KOPT-K1 (cell line): ENCODE measurements at regions not wholly inside any gene's neighbourhood (a gene's known extent, or its start where the extent isn't known, plus 50 kb on each side); places are given as distances from the start of the nearest gene placed in this dataset.
"Not testable (repeated sequence)": the region's sequence is repeated elsewhere in the genome, so short reads cannot be mapped to it uniquely, and the experiment has no call there.

Experiments
- H3K27ac ChIP-seq: fragments of 200-600 bp; sonication (generic); 2 replicates; pipeline ENCODE4 v1.5.1; 2016; ENCODE audit warnings: antibody characterized with exemption, mild to moderate bottlenecking, low read depth, low read length; ENCODE audit not compliant: poor library complexity, severe bottlenecking
- H3K36me3 ChIP-seq: fragments of 200-600 bp; sonication (generic); 2 replicates; pipeline ENCODE4 v1.5.1; 2017; ENCODE audit warnings: antibody characterized with exemption, mild to moderate bottlenecking, low read length, moderate library complexity; ENCODE audit not compliant: insufficient read depth
- H3K9me3 ChIP-seq: fragments of 200-600 bp; sonication (generic); 2 replicates; pipeline ENCODE4 v1.5.1; 2017; ENCODE audit warnings: antibody characterized with exemption, low read length, mild to moderate bottlenecking; ENCODE audit not compliant: insufficient read depth, poor library complexity, severe bottlenecking

DNA sequence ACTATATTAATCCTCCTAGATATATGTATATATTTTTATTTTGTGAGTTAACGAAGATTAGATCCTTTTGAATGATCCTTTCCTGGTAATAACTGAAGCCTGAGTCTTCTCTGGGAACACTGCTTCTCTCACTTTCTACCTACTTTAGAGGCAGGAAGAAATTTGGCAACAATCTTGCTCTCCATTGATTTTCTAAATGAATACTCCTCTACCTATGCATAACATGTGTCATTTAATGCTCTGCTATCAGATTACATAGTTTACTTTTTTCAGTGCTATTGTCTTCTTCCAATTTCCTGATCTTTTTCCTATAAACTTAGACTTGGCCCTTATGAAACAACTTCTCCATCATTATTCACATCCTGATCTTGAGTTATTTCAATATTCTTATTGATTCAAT, 60.4 kb upstream of the PDHA2 start:
- H3K36me3 ChIP-seq, result no peaks in the 10 kb centered on the region
- no peaks in the 10 kb centered on the region for H3K9me3 ChIP-seq
- H3K27ac ChIP-seq, result no peak overlapping the region

- H3K9me3 ChIP-seq, result no peaks in the 10 kb centered on the region
- H3K27ac ChIP-seq, result no peak overlapping the region
- H3K36me3 ChIP-seq, result no peaks in the 10 kb centered on the region
These were observed 61.2 kb upstream of the PDHA2 start for GRCh38 chr4:95778666-95779065.

DNA sequence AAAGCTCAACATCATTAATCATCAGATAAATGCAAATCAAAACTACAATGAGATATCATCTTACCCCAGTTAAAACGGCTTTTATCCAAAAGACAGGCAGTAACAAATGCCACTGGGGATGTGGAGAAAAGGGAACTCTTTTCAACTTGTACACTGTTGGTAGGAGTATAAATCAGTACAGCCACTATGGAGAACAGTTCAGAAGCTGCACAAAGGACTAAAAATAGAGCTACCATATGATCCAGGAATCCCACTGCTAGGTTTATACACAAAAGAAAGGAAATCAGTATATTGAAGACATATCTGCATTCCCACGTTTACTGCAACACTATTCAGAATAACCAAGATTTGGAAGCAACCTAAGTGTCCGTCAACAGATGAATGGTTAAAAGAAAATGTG, 69.3 kb upstream of the PDHA2 start:
- not testable (repeated sequence) for H3K27ac ChIP-seq, H3K9me3 ChIP-seq, H3K36me3 ChIP-seq

- Histone ChIP-seq H3K36me3 (no peaks in the 10 kb centered on the region), H3K27ac (no peak overlapping the region), H3K9me3 (no peaks in the 10 kb centered on the region)
These were observed 74.9 kb upstream of the PDHA2 start for GRCh38 chr4:95764961-95765360.

DNA sequence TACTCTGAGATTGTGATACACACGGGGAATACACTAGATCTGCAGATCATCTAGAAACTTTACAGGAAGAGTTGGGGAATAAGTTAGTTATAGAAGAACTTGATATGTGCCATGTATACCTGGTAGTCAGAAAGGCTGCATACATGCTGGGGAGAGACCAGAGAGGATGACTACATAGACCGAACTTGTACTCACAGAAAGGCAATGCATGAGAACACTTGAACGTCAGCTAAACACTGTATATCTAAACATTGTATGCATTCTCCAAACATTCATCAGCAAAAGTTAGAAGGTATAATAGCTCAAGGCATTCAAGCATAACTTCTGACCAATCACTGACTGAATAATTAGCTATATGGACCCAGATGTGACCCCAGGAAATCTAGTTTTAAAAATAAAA, 78.0 kb upstream of the PDHA2 start:
- H3K36me3 ChIP-seq, result no peaks in the 10 kb centered on the region
- no peak overlapping the region for H3K27ac ChIP-seq
- no peaks in the 10 kb centered on the region for H3K9me3 ChIP-seq

GRCh38 chr4:95761426-95761825, 78.5 kb upstream of the PDHA2 start:
- Histone ChIP-seq H3K36me3 (no peaks in the 10 kb centered on the region), H3K9me3 (no peaks in the 10 kb centered on the region), H3K27ac (no peak overlapping the region)

DNA sequence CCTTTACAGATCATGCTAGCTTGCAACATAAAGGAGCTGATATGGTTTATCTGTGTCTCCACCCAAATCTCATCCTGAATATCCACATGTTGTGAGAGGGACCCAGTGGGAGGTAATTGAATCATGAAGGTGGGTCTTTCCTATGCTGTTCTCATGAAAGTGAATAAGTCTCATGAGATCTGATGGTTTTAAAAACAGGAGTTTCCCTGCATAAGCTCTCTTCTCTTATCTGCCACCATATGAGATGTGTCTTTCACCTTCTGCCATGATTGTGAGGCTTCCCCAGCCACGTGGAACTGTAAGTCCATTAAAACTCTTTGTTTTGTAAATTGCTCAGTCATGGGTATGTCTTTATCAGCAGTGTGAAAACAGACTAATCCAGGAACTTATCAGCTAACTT, 79.2 kb upstream of the PDHA2 start:
- H3K36me3 ChIP-seq, H3K9me3 ChIP-seq, H3K27ac ChIP-seq: not testable (repeated sequence)

DNA sequence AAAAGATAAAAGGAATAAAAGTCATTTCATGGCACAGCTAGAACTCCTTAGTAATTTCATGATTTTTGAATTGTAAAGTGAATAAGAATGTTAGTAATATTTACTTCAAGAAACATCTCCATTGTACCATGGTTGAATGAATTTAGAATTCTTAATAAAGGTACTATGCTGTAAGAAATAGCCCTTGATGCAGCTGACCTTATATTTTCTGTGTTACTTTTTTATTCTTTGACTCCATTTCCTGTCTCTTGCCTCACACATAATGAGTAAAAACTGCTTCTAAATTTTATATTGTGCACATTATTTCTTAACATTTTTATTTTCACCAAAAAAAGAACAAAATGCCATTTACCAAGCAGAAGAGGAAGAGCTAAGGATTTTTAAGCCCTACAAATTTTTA, 81.9 kb upstream of the PDHA2 start:
- H3K27ac ChIP-seq, result no peak overlapping the region
- no peaks in the 10 kb centered on the region for H3K36me3 ChIP-seq
- H3K9me3 ChIP-seq, result no peaks in the 10 kb centered on the region

GRCh38 chr4:95754667-95755066, 85.2 kb upstream of the PDHA2 start:
- no peak overlapping the region for H3K27ac ChIP-seq
- H3K36me3 ChIP-seq, result no peaks in the 10 kb centered on the region
- H3K9me3 ChIP-seq, result no peaks in the 10 kb centered on the region

DNA sequence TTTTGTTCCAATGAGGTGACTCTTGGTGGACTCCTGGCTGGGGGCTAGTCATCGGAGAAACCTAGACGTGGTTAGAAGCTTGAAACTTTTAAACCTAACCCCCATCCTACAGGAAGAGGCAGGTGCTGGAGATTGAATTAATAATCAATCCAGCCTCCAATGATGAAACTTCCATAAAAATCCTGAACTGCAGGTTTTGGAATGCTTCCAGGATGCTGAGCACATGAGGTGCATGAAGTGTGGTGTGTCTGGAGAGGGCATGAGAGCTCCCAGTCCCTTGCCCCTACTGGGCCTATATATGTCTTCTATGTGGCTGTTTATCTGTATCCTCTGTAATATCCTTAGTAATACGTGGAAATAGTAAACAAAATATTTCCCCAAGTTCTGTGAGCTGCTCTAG, 90.7 kb upstream of the PDHA2 start:
- Histone ChIP-seq H3K9me3 (peaks cover under 1% of the 10 kb centered on the region), H3K36me3 (no peaks in the 10 kb centered on the region), H3K27ac (no peak overlapping the region)

- Histone ChIP-seq H3K27ac (no peak overlapping the region), H3K36me3 (no peaks in the 10 kb centered on the region), H3K9me3 (peaks cover 5% of the 10 kb centered on the region)
These were observed 97.0 kb upstream of the PDHA2 start for GRCh38 chr4:95742872-95743271.

GRCh38 chr4:95742179-95742578, 97.7 kb upstream of the PDHA2 start:
- Histone ChIP-seq H3K36me3 (no peaks in the 10 kb centered on the region), H3K27ac (no peak overlapping the region), H3K9me3 (peaks cover 5% of the 10 kb centered on the region)

GRCh38 chr4:95732061-95732460, 107.8 kb upstream of the PDHA2 start:
- Histone ChIP-seq H3K27ac (no peak overlapping the region), H3K36me3 (no peaks in the 10 kb centered on the region), H3K9me3 (no peaks in the 10 kb centered on the region)

- Histone ChIP-seq H3K36me3 (no peaks in the 10 kb centered on the region), H3K27ac (no peak overlapping the region)
These were observed 110.3 kb upstream of the PDHA2 start for GRCh38 chr4:95729596-95729995.

DNA sequence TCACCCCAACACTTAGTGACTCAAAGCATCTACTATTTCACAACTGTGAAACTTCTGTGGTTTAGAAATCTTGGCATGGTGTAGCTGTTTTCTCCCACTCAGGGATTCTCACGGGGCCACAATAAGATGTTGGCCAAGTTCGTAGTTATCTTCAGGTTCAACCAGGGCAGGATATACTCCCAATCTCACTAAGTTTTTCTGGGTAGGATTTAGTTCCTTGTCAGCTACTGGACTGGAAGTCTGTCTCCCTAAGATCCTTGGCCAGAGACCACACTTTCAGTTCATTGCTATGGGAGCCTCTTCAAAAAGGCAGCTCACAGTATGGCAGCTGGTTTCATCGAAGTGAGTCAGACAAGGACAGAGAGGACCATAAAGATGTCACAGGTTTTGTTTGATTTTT, 111.7 kb upstream of the PDHA2 start:
- Histone ChIP-seq H3K27ac (no peak overlapping the region), H3K9me3 (no peaks in the 10 kb centered on the region), H3K36me3 (no peaks in the 10 kb centered on the region)

More at GRCh38 chr4:95729596-95729995, 110.3 kb upstream of the PDHA2 start:
- no peaks in the 10 kb centered on the region for H3K9me3 ChIP-seq

- H3K36me3 ChIP-seq, result no peaks in the 10 kb centered on the region
- no peak overlapping the region for H3K27ac ChIP-seq
- H3K9me3 ChIP-seq, result no peaks in the 10 kb centered on the region
These were observed 124.1 kb upstream of the PDHA2 start for GRCh38 chr4:95715830-95716229.

DNA sequence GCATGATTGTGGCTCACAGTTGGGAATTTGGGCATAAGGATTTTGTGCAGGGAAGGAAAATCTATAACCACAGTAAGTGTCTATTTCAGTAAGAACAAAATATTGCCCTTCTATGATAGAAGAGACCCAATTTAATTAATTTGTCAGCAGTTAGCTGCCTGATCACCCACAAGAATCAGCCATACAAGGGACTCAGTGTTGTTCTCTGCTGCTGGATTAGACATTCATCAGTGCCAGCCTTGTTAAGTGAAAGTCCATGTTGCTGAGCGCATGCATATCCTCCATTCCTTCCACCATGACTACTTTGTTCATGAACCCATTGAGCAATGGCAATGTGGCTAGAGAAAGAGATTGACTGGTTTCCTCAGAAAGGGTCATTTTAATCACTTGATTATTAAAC, 125.3 kb upstream of the PDHA2 start:
- Histone ChIP-seq H3K9me3 (no peaks in the 10 kb centered on the region), H3K27ac (no peak overlapping the region), H3K36me3 (no peaks in the 10 kb centered on the region)
